Prostate gland (tissue), 2 donors: ENCODE measurements at regions not wholly inside any gene's neighbourhood (a gene's known extent, or its start where the extent isn't known, plus 50 kb on each side); places are given as distances from the start of the nearest gene placed in this dataset.

Experiments
- DNase-seq: peaks from one replicate; pipeline ENCODE4 v3.0.0-alpha.2; 2019; ENCODE audit warnings: low spot score
- H3K27ac ChIP-seq, 2 donors: fragments of 200-600 bp; sonication (generic); 2 replicates each; pipeline ENCODE4 v1.5.1; 2017 to 2019
- H3K27me3 ChIP-seq: fragments of 200-600 bp; sonication (generic); replicated peaks from 2 replicates; pipeline ENCODE4 v1.5.1; 2019; ENCODE audit not compliant: insufficient read depth
- H3K36me3 ChIP-seq, 2 donors: fragments of 200-600 bp; sonication (generic); 1 replicate in 1 of 2; 2 replicates in 1 of 2; pipeline versions ENCODE4 v1.5.1 to v1.8.1; 2017 to 2019
- H3K4me1 ChIP-seq: fragments of 200-600 bp; sonication (generic); replicated peaks from 2 replicates; pipeline ENCODE4 v1.5.1; 2019
- H3K4me3 ChIP-seq, 2 donors: fragments of 200-600 bp; sonication (generic); 2 replicates each; pipeline ENCODE4 v1.5.1; 2017 to 2019
- H3K9me3 ChIP-seq: fragments of 200-600 bp; sonication (generic); 2 replicates; pipeline ENCODE4 v1.5.1; 2017
- POLR2A ChIP-seq: fragments of 450-650 bp; IDR thresholded peaks from one replicate; pipeline ENCODE4 v1.6.1; 2016; ENCODE audit warnings: antibody characterized with exemption, mild to moderate bottlenecking
- POLR2AphosphoS5 ChIP-seq: sonication (generic); formaldehyde crosslinking; IDR thresholded peaks from one replicate; pipeline ENCODE4 v1.6.1; 2017; ENCODE audit warnings: antibody characterized with exemption
- WGBS: methylation state at CpG from one replicate; pipeline ENCODE4 v1.1.5; 2018; 5-methylcytosine and 5-hydroxymethylcytosine counted together
- intact Hi-C: fragments of 100-400 bp; cut with DNase I; formaldehyde crosslinking; loops from one replicate; pipeline ENCODE4 v1.14.2; 2022
- TF ChIP-seq, protein P1 (sequence below), 4 experiments: fragments of 200-600 bp in 2 of 4; fragments of 450-650 bp in 2 of 4; sonication (generic) in 2 of 4; IDR thresholded peaks; 1 replicate in 3 of 4; 2 replicates in 1 of 4; pipeline ENCODE4 v1.5.1; 2016 to 2019; ENCODE audit warnings: antibody characterized with exemption in 4 of 4, mild to moderate bottlenecking in 2 of 4, moderate library complexity in 2 of 4

DNA sequence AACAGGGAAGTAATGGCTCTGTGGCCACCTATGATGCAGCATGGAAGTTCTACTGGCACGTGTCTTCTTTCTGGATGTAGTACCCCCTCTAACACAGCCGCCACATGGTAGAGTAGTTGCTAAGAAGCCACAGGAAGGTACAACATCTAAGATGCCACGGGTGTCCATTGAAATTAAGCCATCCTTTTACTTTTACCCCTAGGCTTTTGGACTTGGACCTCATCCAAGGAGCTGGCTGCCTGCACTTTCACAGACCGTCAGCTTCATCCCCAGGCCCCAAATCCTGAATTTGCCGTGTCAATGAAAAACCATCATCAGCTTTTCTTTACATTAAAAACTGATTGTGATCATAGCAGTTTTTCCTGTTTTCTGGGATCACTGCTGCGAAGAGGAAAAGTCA lies 102.4 kb downstream of the RPL27A start:
- Histone ChIP-seq H3K9me3 (no peaks in the 10 kb centered on the region), H3K27ac (peak overlapping the region in 1 of 2 donors; percentile 4), H3K36me3 (no peaks in the 10 kb centered on the region), H3K4me3 (no peak overlapping the region), H3K27me3 (no peaks in the 10 kb centered on the region), H3K4me1 (no peaks in the 10 kb centered on the region)
- DNase-seq: no peak
- intact Hi-C loops: no loop called here
- TF ChIP-seq, protein P1, sequence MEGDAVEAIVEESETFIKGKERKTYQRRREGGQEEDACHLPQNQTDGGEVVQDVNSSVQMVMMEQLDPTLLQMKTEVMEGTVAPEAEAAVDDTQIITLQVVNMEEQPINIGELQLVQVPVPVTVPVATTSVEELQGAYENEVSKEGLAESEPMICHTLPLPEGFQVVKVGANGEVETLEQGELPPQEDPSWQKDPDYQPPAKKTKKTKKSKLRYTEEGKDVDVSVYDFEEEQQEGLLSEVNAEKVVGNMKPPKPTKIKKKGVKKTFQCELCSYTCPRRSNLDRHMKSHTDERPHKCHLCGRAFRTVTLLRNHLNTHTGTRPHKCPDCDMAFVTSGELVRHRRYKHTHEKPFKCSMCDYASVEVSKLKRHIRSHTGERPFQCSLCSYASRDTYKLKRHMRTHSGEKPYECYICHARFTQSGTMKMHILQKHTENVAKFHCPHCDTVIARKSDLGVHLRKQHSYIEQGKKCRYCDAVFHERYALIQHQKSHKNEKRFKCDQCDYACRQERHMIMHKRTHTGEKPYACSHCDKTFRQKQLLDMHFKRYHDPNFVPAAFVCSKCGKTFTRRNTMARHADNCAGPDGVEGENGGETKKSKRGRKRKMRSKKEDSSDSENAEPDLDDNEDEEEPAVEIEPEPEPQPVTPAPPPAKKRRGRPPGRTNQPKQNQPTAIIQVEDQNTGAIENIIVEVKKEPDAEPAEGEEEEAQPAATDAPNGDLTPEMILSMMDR (IDR thresholded peaks at IDR 0.05): no peak
- TF ChIP-seq POLR2A: no peak
- TF ChIP-seq POLR2AphosphoS5: no peak
- WGBS: 42% methylated on average over 6 of the region's 6 CpGs

DNA sequence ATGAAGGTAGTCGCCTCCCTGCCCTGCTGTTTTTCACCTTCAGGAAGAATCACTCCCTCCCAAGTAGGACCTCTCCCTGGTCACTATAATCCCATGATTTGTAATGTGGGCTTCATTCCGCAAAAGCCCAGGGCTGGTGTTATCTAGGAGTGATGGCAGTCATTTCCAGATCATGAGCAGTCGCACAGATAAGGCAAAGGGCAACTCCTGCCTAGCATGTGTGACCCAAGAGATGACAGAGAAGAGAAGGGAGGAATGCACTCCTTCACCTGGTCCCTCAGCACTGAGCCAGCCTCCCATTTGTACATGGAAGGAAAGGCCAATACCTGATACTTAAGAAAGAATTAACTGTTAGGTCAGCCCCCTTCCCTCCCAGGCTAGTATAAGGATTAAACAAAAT lies 102.9 kb downstream of the RPL27A start:
- Histone ChIP-seq H3K27ac (peak overlapping the region in 1 of 2 donors; percentile 4), H3K4me1 (no peaks in the 10 kb centered on the region), H3K36me3 (no peaks in the 10 kb centered on the region), H3K4me3 (no peak overlapping the region), H3K9me3 (no peaks in the 10 kb centered on the region), H3K27me3 (no peaks in the 10 kb centered on the region)
- WGBS: 78% methylated on average over 3 of the region's 3 CpGs
- intact Hi-C loops: no loop called here
- DNase-seq: no peak
- TF ChIP-seq POLR2A: no peak
- TF ChIP-seq, protein P1 (IDR thresholded peaks at IDR 0.05): no peak
- TF ChIP-seq POLR2AphosphoS5: no peak

DNA sequence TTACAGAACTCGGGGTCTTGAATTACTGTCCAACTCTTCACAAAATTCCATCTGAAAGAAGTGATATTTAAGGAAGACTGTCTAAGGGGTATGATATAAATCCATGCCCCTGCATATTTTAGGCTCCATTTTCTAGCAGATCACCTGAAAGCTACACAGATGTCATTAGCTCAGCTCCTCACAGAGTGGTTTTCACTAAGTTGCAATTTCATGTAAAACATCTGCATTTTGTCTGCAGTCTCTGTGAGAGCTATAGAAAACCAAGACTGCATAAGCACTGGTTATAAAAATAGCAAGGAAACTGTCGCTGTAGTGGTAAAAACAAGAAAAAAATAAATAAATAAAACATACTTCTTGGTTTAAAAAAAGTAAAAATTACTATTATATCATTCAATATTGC lies 103.4 kb downstream of the RPL27A start:
- Histone ChIP-seq H3K36me3 (no peaks in the 10 kb centered on the region), H3K9me3 (no peaks in the 10 kb centered on the region), H3K27ac (no peak overlapping the region), H3K4me1 (no peaks in the 10 kb centered on the region), H3K27me3 (no peaks in the 10 kb centered on the region), H3K4me3 (no peak overlapping the region)
- intact Hi-C loops: no loop called here
- no peak for DNase-seq
- TF ChIP-seq POLR2AphosphoS5: no peak
- WGBS: 85% methylated on average over 2 of the region's 2 CpGs

DNA sequence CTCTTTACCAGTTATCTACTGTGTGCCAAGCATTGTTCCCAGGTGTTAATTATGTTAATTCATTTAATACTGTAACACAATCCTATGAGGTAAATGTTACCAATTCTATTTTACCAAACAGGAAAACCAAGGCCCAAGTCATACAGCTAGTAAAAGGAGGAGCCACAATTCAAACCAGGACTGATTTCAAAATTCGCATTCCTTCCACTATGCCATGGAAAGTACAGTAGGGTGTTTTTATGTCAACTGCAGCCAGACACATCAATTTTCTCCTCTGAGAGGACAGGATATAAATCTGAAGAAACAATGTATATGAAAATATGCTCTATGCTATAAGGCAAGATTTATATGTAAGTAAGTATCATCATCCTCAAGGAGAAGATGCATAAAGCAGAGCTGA lies 104.3 kb downstream of the RPL27A start:
- no peaks in the 10 kb centered on the region for H3K9me3 ChIP-seq
- no peaks in the 10 kb centered on the region for H3K27me3 ChIP-seq
- no peaks in the 10 kb centered on the region for H3K36me3 ChIP-seq
- 79% methylated on average over 1 of the region's 1 CpG for WGBS
- intact Hi-C loops: no loop called here
- no peaks in the 10 kb centered on the region for H3K4me1 ChIP-seq
- TF ChIP-seq POLR2AphosphoS5 (no peak), POLR2A (no peak)
- TF ChIP-seq, protein P1 (IDR thresholded peaks at IDR 0.05): no peak
- DNase-seq: no peak
- H3K27ac ChIP-seq: peak overlapping the region in 1 of 2 donors; percentile 4
- no peak overlapping the region for H3K4me3 ChIP-seq

DNA sequence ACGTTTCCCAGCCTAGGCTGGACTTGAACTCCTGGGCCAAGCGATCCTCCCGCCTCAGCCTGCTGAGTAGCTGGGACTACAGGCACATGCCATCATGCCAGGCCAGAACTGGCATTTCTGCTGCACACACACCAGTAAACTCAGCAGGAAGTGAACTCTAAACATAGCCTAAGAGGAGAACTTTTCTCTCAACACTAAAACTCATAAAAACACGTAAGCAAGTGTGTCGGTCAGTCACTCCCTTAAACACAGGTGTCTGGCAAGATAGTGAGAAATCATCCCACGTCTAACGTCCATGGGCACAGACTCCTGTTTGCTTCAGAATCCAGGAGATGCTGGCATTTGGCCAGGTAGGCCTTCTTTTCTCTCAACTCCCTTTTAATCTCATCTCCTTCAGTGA lies 104.8 kb downstream of the RPL27A start:
- Histone ChIP-seq H3K4me1 (no peaks in the 10 kb centered on the region), H3K27me3 (no peaks in the 10 kb centered on the region), H3K36me3 (no peaks in the 10 kb centered on the region), H3K4me3 (no peak overlapping the region), H3K27ac (peak overlapping the region in 1 of 2 donors; percentile 4), H3K9me3 (no peaks in the 10 kb centered on the region)
- WGBS: 26% methylated on average over 7 of the region's 7 CpGs
- DNase-seq: no peak
- intact Hi-C loops: no loop called here
- TF ChIP-seq, protein P1 (IDR thresholded peaks at IDR 0.05): no peak
- TF ChIP-seq POLR2A (no peak), POLR2AphosphoS5 (peak; percentile 30)
